Spinal cord (tissue), 9 donors: ENCODE measurements at regions not wholly inside any gene's neighbourhood (a gene's known extent, or its start where the extent isn't known, plus 50 kb on each side); places are given as distances from the start of the nearest gene placed in this dataset.

ENCODE experiments used
- DNase-seq, 6 donors: peaks; one replicate each; pipeline versions ENCODE4 v3.0.0 to v3.0.0-alpha.2; 2013 to 2015; ENCODE audit warnings: low spot score in 6 of 6, low read depth in 4 of 6
- H3K27ac ChIP-seq: one replicate; pipeline ENCODE4 v1.5.1; 2013; ENCODE audit warnings: low read depth, low read length, control low read depth
- H3K27me3 ChIP-seq: one replicate; pipeline ENCODE4 v1.6.1; 2013; ENCODE audit warnings: low read length; ENCODE audit not compliant: control insufficient read depth, insufficient read depth
- H3K36me3 ChIP-seq: one replicate; pipeline ENCODE4 v1.6.1; 2013; ENCODE audit warnings: low read length; ENCODE audit not compliant: control insufficient read depth, insufficient read depth
- H3K4me1 ChIP-seq: one replicate; pipeline ENCODE4 v1.6.1; 2013; ENCODE audit warnings: low read length; ENCODE audit not compliant: control insufficient read depth, insufficient read depth
- H3K4me3 ChIP-seq: one replicate; pipeline ENCODE4 v1.5.1; 2013; ENCODE audit warnings: low read depth, low read length, control low read depth
- H3K9me3 ChIP-seq: one replicate; pipeline ENCODE4 v1.6.1; 2013; ENCODE audit warnings: low read length; ENCODE audit not compliant: control insufficient read depth, insufficient read depth
- WGBS: methylation state at CpG from one replicate; pipeline ENCODE4 v1.1.5; 2013; ENCODE audit warnings: missing lambda C conversion rate; ENCODE audit not compliant: insufficient coverage; 5-methylcytosine and 5-hydroxymethylcytosine counted together
- donor health status: healthy.

DNA sequence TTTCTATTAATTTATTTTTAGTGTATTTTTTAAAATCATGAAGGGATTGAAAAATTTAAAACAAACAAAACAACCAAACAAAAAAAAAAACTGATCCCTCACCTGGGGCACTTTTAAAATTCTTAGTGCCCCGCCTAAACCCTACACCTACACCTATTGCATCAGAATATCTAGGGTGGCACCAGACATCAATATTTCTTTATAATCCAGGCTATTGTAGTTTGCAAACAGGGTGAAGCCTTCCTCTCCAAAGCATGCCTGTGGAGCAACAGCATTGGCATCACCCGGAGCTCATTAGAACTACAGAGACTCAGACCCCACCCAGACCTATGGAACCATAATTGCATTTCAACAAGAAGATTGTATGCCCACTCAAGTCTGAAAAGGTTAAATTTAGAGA, 54.9 kb upstream of the ACP3 start:
- Histone ChIP-seq H3K4me1 (no peaks in the 10 kb centered on the region), H3K9me3 (no peaks in the 10 kb centered on the region), H3K27ac (no peak overlapping the region), H3K4me3 (no peak overlapping the region), H3K36me3 (no peaks in the 10 kb centered on the region), H3K27me3 (no peaks in the 10 kb centered on the region)
- DNase-seq, result no peak
- WGBS, result 100% methylated on average over 1 of the region's 2 CpGs

DNA sequence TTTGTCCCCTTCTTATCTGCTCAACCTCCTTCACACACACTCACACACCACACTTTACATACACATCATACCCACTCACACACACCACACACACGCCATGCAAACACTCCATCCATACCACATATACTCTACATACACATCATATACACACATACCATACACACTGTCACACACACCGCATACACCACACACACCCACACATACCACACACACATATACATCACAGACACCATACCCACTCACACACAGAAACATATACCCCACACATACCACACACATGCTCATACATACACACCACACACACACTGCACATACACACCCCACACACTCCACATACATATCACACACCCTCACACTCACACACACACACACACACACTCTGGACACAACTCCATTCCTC, 54.3 kb upstream of the ACP3 start:
- DNase-seq, result no peak
- no peaks in the 10 kb centered on the region for H3K27me3 ChIP-seq

DNA sequence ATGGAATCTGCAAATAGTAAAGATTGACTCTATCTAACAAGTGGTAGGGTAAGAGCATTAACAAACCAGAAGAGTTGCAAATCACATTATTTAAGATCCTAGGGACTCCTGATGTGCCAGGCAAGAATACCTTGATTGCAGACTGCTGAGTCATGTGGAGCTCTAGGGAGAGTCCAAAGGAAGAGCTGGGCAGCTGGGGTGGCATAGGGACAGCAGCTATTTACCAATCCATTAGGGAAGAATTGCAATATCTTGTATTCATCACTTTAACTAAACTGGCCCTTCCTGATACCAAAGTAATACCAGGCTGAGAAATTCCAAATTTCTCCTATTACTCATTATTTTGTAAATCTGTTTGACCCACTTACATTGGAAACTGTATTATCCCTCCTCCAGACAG, 52.2 kb upstream of the ACP3 start:
- H3K4me3 ChIP-seq, result no peak overlapping the region
- H3K27me3 ChIP-seq, result no peaks in the 10 kb centered on the region
- H3K36me3 ChIP-seq, result no peaks in the 10 kb centered on the region
- H3K4me1 ChIP-seq, result no peaks in the 10 kb centered on the region
- no peaks in the 10 kb centered on the region for H3K9me3 ChIP-seq
- DNase-seq, result no peak
- no peak overlapping the region for H3K27ac ChIP-seq

More for the DNA sequence above, 54.3 kb upstream of the ACP3 start:
- Histone ChIP-seq H3K9me3 (no peaks in the 10 kb centered on the region), H3K4me1 (no peaks in the 10 kb centered on the region), H3K27ac (no peak overlapping the region), H3K36me3 (no peaks in the 10 kb centered on the region), H3K4me3 (no peak overlapping the region)
- WGBS, result 95% methylated on average over 2 of the region's 2 CpGs

DNA sequence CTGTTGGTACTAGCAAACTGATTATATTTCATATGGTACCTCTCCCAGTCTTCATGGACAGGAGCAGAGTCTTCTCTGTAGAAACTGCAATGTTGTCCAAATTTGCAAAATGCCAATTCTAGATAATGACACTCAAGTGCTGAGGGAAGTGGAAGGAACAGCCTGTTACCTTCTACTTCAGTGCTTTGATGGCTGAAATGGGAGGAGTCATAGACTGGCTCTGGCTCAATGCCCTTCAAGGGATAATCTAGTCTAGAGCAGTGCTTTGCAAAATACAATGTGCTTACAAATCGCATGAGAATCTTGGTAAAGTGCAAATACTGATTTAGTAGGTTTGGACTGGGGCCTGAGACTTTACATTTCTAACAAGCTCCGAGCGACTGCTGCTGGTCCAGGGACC, 51.7 kb upstream of the ACP3 start:
- Histone ChIP-seq H3K27me3 (no peaks in the 10 kb centered on the region), H3K4me1 (no peaks in the 10 kb centered on the region), H3K4me3 (no peak overlapping the region), H3K9me3 (no peaks in the 10 kb centered on the region), H3K36me3 (no peaks in the 10 kb centered on the region), H3K27ac (no peak overlapping the region)
- WGBS, result 93% methylated on average over 3 of the region's 3 CpGs
- peak in 1 of 6 donors; percentile 11 for DNase-seq

DNA sequence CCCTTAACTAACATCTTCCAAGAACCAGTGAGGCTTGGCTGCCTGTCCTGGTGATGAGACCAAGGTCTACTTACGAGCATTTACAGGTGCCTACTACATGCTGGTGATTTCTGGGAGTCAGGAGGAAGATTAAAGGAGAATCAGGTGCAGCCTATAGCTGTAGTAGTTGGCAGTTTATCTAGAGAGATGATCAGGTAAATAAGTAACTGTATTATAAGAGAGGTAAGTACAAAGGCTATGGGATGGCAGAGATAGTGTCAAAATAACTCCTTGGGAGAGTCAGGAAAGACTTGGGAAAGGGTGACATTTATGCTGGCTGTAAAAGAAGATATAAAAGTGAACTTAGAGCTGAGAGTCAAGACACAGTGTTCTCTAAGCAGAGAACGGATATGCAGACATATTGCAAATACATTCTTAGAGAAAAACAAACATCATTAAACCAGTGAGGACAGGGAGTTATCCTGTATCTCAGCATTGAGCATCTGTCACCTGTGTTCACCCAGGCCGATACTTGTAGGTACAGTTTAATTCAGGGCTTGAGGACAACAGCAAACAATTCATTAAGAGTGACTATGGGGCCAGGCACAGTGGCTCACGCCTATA, 49.7 kb upstream of the ACP3 start:
- H3K4me3 ChIP-seq, result no peak overlapping the region
- H3K36me3 ChIP-seq, result no peaks in the 10 kb centered on the region
- WGBS, result 82% methylated on average over 1 of the region's 4 CpGs
- no peak for DNase-seq
- no peaks in the 10 kb centered on the region for H3K27me3 ChIP-seq
- no peaks in the 10 kb centered on the region for H3K4me1 ChIP-seq
- H3K27ac ChIP-seq, result no peak overlapping the region
- H3K9me3 ChIP-seq, result no peaks in the 10 kb centered on the region
